ENCODE measurements at regions not wholly inside any gene's neighbourhood (a gene's known extent, or its start where the extent isn't known, plus 50 kb on each side); places are given as distances from the start of the nearest gene placed in this dataset.
"Not testable (repeated sequence)": the region's sequence is repeated elsewhere in the genome, so short reads cannot be mapped to it uniquely, and the experiment has no call there.

DNA sequence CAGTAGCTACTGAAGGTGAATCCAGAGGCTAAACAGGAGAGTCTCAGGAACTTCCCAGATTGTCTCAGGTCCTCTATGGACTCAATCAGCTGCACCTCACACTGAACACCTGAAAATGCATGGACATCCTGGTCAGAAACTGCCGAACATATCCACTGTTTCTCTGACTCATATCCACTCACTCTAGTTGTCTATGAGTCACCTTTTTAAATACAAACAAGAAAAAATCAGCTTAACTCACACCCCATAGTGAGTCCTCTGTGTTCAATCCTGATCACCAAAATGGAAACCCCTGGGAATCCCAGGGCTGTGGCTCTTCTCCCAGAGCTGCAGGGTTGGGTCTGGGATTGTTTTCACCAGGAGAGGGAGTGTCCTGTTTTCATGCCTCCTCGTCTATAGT lies 556.7 kb downstream of the TMEM121 start:
- Histone ChIP-seq H3K27ac (no peak overlapping the region), H3K4me2 (no peak overlapping the region), H3K27me3 (ENCODE audit: insufficient read depth, low read depth) (no peaks in the 10 kb centered on the region), H3K4me3 (IDR thresholded peaks at IDR 0.05; ENCODE audit: insufficient read depth, low read depth, low read length) (no peak overlapping the region), H3K36me3 (ENCODE audit: insufficient read depth) (no peaks in the 10 kb centered on the region), H2AFZ (ENCODE audit: low read depth) (no peak overlapping the region), H3K79me2 (ENCODE audit: insufficient read depth, low read depth) (no peaks in the 10 kb centered on the region), H3K9ac (no peak overlapping the region), H3K4me1 (ENCODE audit: low read depth, poor library complexity, severe bottlenecking) (no peaks in the 10 kb centered on the region), H4K20me1 (ENCODE audit: insufficient read depth) (no peaks in the 10 kb centered on the region)
- TF ChIP-seq, protein P1, sequence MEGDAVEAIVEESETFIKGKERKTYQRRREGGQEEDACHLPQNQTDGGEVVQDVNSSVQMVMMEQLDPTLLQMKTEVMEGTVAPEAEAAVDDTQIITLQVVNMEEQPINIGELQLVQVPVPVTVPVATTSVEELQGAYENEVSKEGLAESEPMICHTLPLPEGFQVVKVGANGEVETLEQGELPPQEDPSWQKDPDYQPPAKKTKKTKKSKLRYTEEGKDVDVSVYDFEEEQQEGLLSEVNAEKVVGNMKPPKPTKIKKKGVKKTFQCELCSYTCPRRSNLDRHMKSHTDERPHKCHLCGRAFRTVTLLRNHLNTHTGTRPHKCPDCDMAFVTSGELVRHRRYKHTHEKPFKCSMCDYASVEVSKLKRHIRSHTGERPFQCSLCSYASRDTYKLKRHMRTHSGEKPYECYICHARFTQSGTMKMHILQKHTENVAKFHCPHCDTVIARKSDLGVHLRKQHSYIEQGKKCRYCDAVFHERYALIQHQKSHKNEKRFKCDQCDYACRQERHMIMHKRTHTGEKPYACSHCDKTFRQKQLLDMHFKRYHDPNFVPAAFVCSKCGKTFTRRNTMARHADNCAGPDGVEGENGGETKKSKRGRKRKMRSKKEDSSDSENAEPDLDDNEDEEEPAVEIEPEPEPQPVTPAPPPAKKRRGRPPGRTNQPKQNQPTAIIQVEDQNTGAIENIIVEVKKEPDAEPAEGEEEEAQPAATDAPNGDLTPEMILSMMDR (conservative IDR thresholded peaks at IDR 0.05; ENCODE audit: low read depth, low read length): no peak

DNA sequence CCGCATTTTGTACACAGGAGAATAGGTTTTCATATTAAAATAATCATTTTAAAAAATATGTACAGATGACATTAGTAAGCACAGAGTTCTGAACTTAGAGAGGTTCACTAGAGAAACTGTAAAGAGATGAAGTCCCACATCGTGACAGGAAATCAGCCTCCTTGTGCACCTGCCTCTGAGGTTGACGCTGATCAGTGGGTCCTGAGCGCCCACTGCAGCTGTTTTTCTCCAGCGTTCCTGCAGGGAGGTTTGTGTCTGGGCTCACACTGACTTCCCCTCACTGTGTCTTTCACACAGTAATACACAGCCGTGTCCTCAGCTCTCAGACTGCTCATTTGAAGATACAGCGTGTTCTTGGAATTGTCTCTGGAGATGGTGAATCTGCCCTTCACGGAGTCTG lies 561.5 kb downstream of the TMEM121 start:
- Histone ChIP-seq H3K4me3 (IDR thresholded peaks at IDR 0.05; ENCODE audit: insufficient read depth, low read depth, low read length) (no peak overlapping the region), H3K4me1 (ENCODE audit: low read depth, poor library complexity, severe bottlenecking) (no peaks in the 10 kb centered on the region), H3K9ac (no peak overlapping the region), H3K4me2 (no peak overlapping the region), H3K27ac (no peak overlapping the region), H3K79me2 (ENCODE audit: insufficient read depth, low read depth) (no peaks in the 10 kb centered on the region), H2AFZ (ENCODE audit: low read depth) (no peak overlapping the region), H3K36me3 (ENCODE audit: insufficient read depth) (no peaks in the 10 kb centered on the region), H3K27me3 (ENCODE audit: insufficient read depth, low read depth) (no peaks in the 10 kb centered on the region), H4K20me1 (ENCODE audit: insufficient read depth) (no peaks in the 10 kb centered on the region)
- TF ChIP-seq, protein P1 (conservative IDR thresholded peaks at IDR 0.05; ENCODE audit: low read depth, low read length): no peak

DNA sequence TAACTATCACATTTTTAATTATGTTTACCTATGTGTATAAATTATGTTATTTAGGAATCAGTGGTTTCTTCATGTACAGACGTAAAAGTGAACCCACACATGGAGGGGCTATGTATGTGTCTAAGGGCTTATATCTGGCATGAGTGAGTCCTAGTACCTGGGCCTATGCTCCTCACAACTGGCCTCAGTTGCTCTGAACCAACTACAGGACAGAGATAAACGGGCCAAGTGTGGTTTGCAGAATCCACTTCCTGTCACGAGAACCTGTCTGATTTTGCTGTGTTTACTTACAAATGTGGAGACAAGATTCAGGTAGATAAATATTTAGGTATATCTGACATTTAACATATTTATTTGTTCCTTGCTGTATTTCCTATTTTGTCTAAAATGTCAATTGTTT lies 562.5 kb downstream of the TMEM121 start:
- not testable (repeated sequence) for H3K4me2 ChIP-seq; H3K27ac ChIP-seq; H3K36me3 ChIP-seq (ENCODE audit: insufficient read depth); H3K27me3 ChIP-seq (ENCODE audit: insufficient read depth, low read depth); H3K9ac ChIP-seq; H2AFZ ChIP-seq (ENCODE audit: low read depth); H4K20me1 ChIP-seq (ENCODE audit: insufficient read depth); H3K79me2 ChIP-seq (ENCODE audit: insufficient read depth, low read depth); H3K4me3 ChIP-seq (IDR thresholded peaks at IDR 0.05; ENCODE audit: insufficient read depth, low read depth, low read length); H3K4me1 ChIP-seq (ENCODE audit: low read depth, poor library complexity, severe bottlenecking)

DNA sequence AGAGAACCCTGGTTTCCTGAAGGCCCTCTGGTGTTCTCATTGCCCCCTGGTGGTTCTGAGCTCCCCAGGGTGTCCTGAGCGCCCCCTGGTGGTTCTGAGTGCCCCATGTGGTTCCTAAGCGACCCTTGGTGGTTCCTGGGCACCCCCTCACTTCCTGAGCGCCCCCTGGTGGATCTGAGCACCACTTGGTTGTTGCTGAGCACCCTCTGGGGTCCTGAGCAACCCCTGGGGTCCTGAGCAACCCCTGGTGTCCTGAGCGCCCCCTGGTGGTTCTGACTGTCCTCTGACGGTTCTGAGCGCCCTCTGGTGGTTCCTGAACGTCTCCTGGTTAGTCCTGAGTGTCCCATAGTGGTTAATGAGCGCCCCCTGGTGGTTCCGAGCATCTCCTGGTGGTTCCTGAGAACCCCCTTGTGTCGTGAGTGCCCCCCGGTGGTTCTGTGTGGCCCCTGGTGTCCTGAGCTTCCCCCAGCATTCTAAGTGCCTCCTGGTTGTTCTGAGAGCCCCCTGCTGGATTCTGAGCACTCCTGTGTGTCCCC lies 568.3 kb downstream of the TMEM121 start:
- Histone ChIP-seq H4K20me1 (ENCODE audit: insufficient read depth) (no peaks in the 10 kb centered on the region), H3K9ac (no peak overlapping the region), H3K36me3 (ENCODE audit: insufficient read depth) (no peaks in the 10 kb centered on the region), H3K79me2 (ENCODE audit: insufficient read depth, low read depth) (no peaks in the 10 kb centered on the region), H3K27ac (no peak overlapping the region), H3K27me3 (ENCODE audit: insufficient read depth, low read depth) (no peaks in the 10 kb centered on the region), H3K4me3 (IDR thresholded peaks at IDR 0.05; ENCODE audit: insufficient read depth, low read depth, low read length) (no peak overlapping the region), H2AFZ (ENCODE audit: low read depth) (no peak overlapping the region), H3K4me1 (ENCODE audit: low read depth, poor library complexity, severe bottlenecking) (no peaks in the 10 kb centered on the region), H3K4me2 (no peak overlapping the region)
- TF ChIP-seq, protein P1 (conservative IDR thresholded peaks at IDR 0.05; ENCODE audit: low read depth, low read length): no peak

DNA sequence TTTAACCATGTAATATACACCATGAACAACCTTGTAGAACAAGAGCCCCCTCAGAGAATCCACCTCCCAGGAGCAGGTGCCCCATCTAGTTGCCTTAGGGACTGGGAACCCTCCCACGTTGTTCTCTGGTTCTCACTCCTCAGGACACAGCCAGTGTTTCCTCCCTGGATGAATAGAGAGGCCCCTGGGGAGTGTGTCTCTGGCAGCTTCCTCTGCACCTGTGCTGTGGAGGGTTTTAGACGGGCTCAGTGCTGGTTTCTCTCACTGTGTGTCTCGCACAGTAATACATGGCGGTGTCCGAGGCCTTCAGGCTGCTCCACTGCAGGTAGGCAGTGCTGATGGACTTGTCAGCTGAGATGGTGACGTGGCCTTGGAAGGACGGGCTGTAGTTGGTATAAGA lies 581.3 kb downstream of the TMEM121 start:
- Histone ChIP-seq H2AFZ (ENCODE audit: low read depth) (no peak overlapping the region), H3K36me3 (ENCODE audit: insufficient read depth) (no peaks in the 10 kb centered on the region), H3K4me1 (ENCODE audit: low read depth, poor library complexity, severe bottlenecking) (no peaks in the 10 kb centered on the region), H3K27ac (no peak overlapping the region), H4K20me1 (ENCODE audit: insufficient read depth) (no peaks in the 10 kb centered on the region), H3K4me2 (no peak overlapping the region), H3K4me3 (IDR thresholded peaks at IDR 0.05; ENCODE audit: insufficient read depth, low read depth, low read length) (no peak overlapping the region), H3K79me2 (ENCODE audit: insufficient read depth, low read depth) (no peaks in the 10 kb centered on the region), H3K27me3 (ENCODE audit: insufficient read depth, low read depth) (no peaks in the 10 kb centered on the region), H3K9ac (no peak overlapping the region)
- TF ChIP-seq, protein P1 (conservative IDR thresholded peaks at IDR 0.05; ENCODE audit: low read depth, low read length): no peak
